Spleen (tissue), 7 donors: ENCODE measurements at regions not wholly inside any gene's neighbourhood (a gene's known extent, or its start where the extent isn't known, plus 50 kb on each side); places are given as distances from the start of the nearest gene placed in this dataset.

ENCODE experiments used
- CTCF ChIP-seq, 11 experiments: fragments of 200-600 bp in 7 of 11; fragments of 450-650 bp in 4 of 11; sonication (generic) in 4 of 11; IDR thresholded peaks in 8 of 11; conservative IDR thresholded peaks in 3 of 11; 1 replicate in 7 of 11; 2 replicates in 4 of 11; pipeline versions ENCODE4 v1.4.0 to v1.8.0; 2016 to 2021; ENCODE audit warnings: antibody characterized with exemption in 11 of 11, inconsistent platforms in 4 of 11, mild to moderate bottlenecking in 1 of 11
- POLR2A ChIP-seq, 3 donors: fragments of 450-650 bp; IDR thresholded peaks; one replicate each; pipeline ENCODE4 v1.5.1; 2017; ENCODE audit warnings: antibody characterized with exemption in 3 of 3, mild to moderate bottlenecking in 1 of 3
- donor health status: DM: no; HTN: no; CAD: no; lungs with moderate emphysema.
- donor health status: DM: no; HTN: no; CAD: no.
- donor health status: DM: no; HTN: no; CAD: no.

- TF ChIP-seq CTCF (IDR thresholded peaks at IDR 0.05 in 8 of 11, conservative IDR thresholded peaks at IDR 0.05 in 3 of 11) (no peak), POLR2A (IDR thresholded peaks at IDR 0.05) (no peak)
Measured at GRCh38 chr2:176569574-176569973, 300.3 kb downstream of the MTX2 start.
